ENCODE measurements at regions not wholly inside any gene's neighbourhood (a gene's known extent, or its start where the extent isn't known, plus 50 kb on each side); places are given as distances from the start of the nearest gene placed in this dataset.
A peak's percentile ranks its signal among the peaks of the same experiment; 100 is the strongest.

GRCh38 chr6:1013656-1014430 lies 298.1 kb upstream of the FOXQ1 start:
- Histone ChIP-seq H3K4me3 (ENCODE audit: low read depth, low read length) (no peak overlapping the region), H3K27ac (ENCODE audit: low read depth, low read length) (no peak overlapping the region), H3K4me1 (ENCODE audit: control insufficient read depth, insufficient read depth, low read length) (no peaks in the 10 kb centered on the region), H3K27me3 (ENCODE audit: control insufficient read depth, insufficient read depth, low read length) (no peaks in the 10 kb centered on the region), H3K9me3 (ENCODE audit: control insufficient read depth, insufficient read depth, low read length) (peaks cover 1% of the 10 kb centered on the region), H3K36me3 (ENCODE audit: control insufficient read depth, insufficient read depth, low read length) (no peaks in the 10 kb centered on the region)
- WGBS (ENCODE audit: insufficient coverage): 94% methylated on average over 3 of the region's 7 CpGs
- DNase-seq (ENCODE audit: low read depth in 4 of 6, low spot score in 6 of 6): no peak

GRCh38 chr6:1009103-1009502 lies 302.8 kb upstream of the FOXQ1 start:
- Histone ChIP-seq H3K27ac (ENCODE audit: low read depth, low read length) (no peak overlapping the region), H3K27me3 (ENCODE audit: control insufficient read depth, insufficient read depth, low read length) (no peaks in the 10 kb centered on the region), H3K36me3 (ENCODE audit: control insufficient read depth, insufficient read depth, low read length) (no peaks in the 10 kb centered on the region), H3K4me1 (ENCODE audit: control insufficient read depth, insufficient read depth, low read length) (no peaks in the 10 kb centered on the region), H3K4me3 (ENCODE audit: low read depth, low read length) (no peak overlapping the region), H3K9me3 (ENCODE audit: control insufficient read depth, insufficient read depth, low read length) (no peaks in the 10 kb centered on the region)
- WGBS (ENCODE audit: insufficient coverage): 100% methylated on average over 1 of the region's 1 CpG
- DNase-seq (ENCODE audit: low read depth in 4 of 6, low spot score in 6 of 6): no peak

- WGBS (ENCODE audit: insufficient coverage): 76% methylated on average over 4 of the region's 4 CpGs
Observed at GRCh38 chr6:1007159-1007558, 304.7 kb upstream of the FOXQ1 start.

GRCh38 chr6:1004885-1005630 lies 306.8 kb upstream of the FOXQ1 start:
- H3K36me3 ChIP-seq (ENCODE audit: control insufficient read depth, insufficient read depth, low read length): no peaks in the 10 kb centered on the region
- no peak overlapping the region for H3K4me3 ChIP-seq (ENCODE audit: low read depth, low read length)
- no peak overlapping the region for H3K27ac ChIP-seq (ENCODE audit: low read depth, low read length)
- no peaks in the 10 kb centered on the region for H3K27me3 ChIP-seq (ENCODE audit: control insufficient read depth, insufficient read depth, low read length)
- no peak for DNase-seq (ENCODE audit: low read depth in 4 of 6, low spot score in 6 of 6)
- 100% methylated on average over 3 of the region's 11 CpGs for WGBS (ENCODE audit: insufficient coverage)
- no peaks in the 10 kb centered on the region for H3K9me3 ChIP-seq (ENCODE audit: control insufficient read depth, insufficient read depth, low read length)
- H3K4me1 ChIP-seq (ENCODE audit: control insufficient read depth, insufficient read depth, low read length): no peaks in the 10 kb centered on the region

More at GRCh38 chr6:1007159-1007558, 304.7 kb upstream of the FOXQ1 start:
- Histone ChIP-seq H3K4me1 (ENCODE audit: control insufficient read depth, insufficient read depth, low read length) (no peaks in the 10 kb centered on the region), H3K4me3 (ENCODE audit: low read depth, low read length) (no peak overlapping the region), H3K36me3 (ENCODE audit: control insufficient read depth, insufficient read depth, low read length) (no peaks in the 10 kb centered on the region), H3K27ac (ENCODE audit: low read depth, low read length) (no peak overlapping the region), H3K27me3 (ENCODE audit: control insufficient read depth, insufficient read depth, low read length) (no peaks in the 10 kb centered on the region), H3K9me3 (ENCODE audit: control insufficient read depth, insufficient read depth, low read length) (no peaks in the 10 kb centered on the region)
- DNase-seq (ENCODE audit: low read depth in 4 of 6, low spot score in 6 of 6): no peak

- H3K4me3 ChIP-seq (ENCODE audit: low read depth, low read length): no peak overlapping the region
- WGBS (ENCODE audit: insufficient coverage): 96% methylated on average over 37 of the region's 37 CpGs
Observed at GRCh38 chr6:1003394-1004160, 308.3 kb upstream of the FOXQ1 start.

GRCh38 chr6:1002989-1003388 lies 308.9 kb upstream of the FOXQ1 start:
- no peak overlapping the region for H3K27ac ChIP-seq (ENCODE audit: low read depth, low read length)
- H3K36me3 ChIP-seq (ENCODE audit: control insufficient read depth, insufficient read depth, low read length): no peaks in the 10 kb centered on the region
- WGBS (ENCODE audit: insufficient coverage): 85% methylated on average over 12 of the region's 12 CpGs
- no peaks in the 10 kb centered on the region for H3K27me3 ChIP-seq (ENCODE audit: control insufficient read depth, insufficient read depth, low read length)
- DNase-seq (ENCODE audit: low read depth in 4 of 6, low spot score in 6 of 6): no peak
- no peak overlapping the region for H3K4me3 ChIP-seq (ENCODE audit: low read depth, low read length)
- H3K9me3 ChIP-seq (ENCODE audit: control insufficient read depth, insufficient read depth, low read length): no peaks in the 10 kb centered on the region
- no peaks in the 10 kb centered on the region for H3K4me1 ChIP-seq (ENCODE audit: control insufficient read depth, insufficient read depth, low read length)

More at GRCh38 chr6:1003394-1004160, 308.3 kb upstream of the FOXQ1 start:
- Histone ChIP-seq H3K27me3 (ENCODE audit: control insufficient read depth, insufficient read depth, low read length) (no peaks in the 10 kb centered on the region), H3K4me1 (ENCODE audit: control insufficient read depth, insufficient read depth, low read length) (no peaks in the 10 kb centered on the region), H3K36me3 (ENCODE audit: control insufficient read depth, insufficient read depth, low read length) (no peaks in the 10 kb centered on the region), H3K27ac (ENCODE audit: low read depth, low read length) (no peak overlapping the region), H3K9me3 (ENCODE audit: control insufficient read depth, insufficient read depth, low read length) (no peaks in the 10 kb centered on the region)
- DNase-seq (ENCODE audit: low read depth in 4 of 6, low spot score in 6 of 6): no peak

GRCh38 chr6:1001655-1002349 lies 308.9 kb upstream of the EXOC2 start:
- Histone ChIP-seq H3K27me3 (ENCODE audit: control insufficient read depth, insufficient read depth, low read length) (no peaks in the 10 kb centered on the region), H3K36me3 (ENCODE audit: control insufficient read depth, insufficient read depth, low read length) (no peaks in the 10 kb centered on the region), H3K4me3 (ENCODE audit: low read depth, low read length) (no peak overlapping the region), H3K9me3 (ENCODE audit: control insufficient read depth, insufficient read depth, low read length) (no peaks in the 10 kb centered on the region), H3K4me1 (ENCODE audit: control insufficient read depth, insufficient read depth, low read length) (no peaks in the 10 kb centered on the region), H3K27ac (ENCODE audit: low read depth, low read length) (no peak overlapping the region)
- no peak for DNase-seq (ENCODE audit: low read depth in 4 of 6, low spot score in 6 of 6)
- 83% methylated on average over 9 of the region's 12 CpGs for WGBS (ENCODE audit: insufficient coverage)

GRCh38 chr6:999552-999951 lies 306.6 kb upstream of the EXOC2 start:
- WGBS (ENCODE audit: insufficient coverage): 46% methylated on average over 4 of the region's 9 CpGs

GRCh38 chr6:998551-998950 lies 305.6 kb upstream of the EXOC2 start:
- no peak overlapping the region for H3K4me3 ChIP-seq (ENCODE audit: low read depth, low read length)
- no peaks in the 10 kb centered on the region for H3K36me3 ChIP-seq (ENCODE audit: control insufficient read depth, insufficient read depth, low read length)
- DNase-seq (ENCODE audit: low read depth in 4 of 6, low spot score in 6 of 6): no peak
- WGBS (ENCODE audit: insufficient coverage): 94% methylated on average over 5 of the region's 10 CpGs
- H3K27ac ChIP-seq (ENCODE audit: low read depth, low read length): no peak overlapping the region
- no peaks in the 10 kb centered on the region for H3K27me3 ChIP-seq (ENCODE audit: control insufficient read depth, insufficient read depth, low read length)
- H3K9me3 ChIP-seq (ENCODE audit: control insufficient read depth, insufficient read depth, low read length): no peaks in the 10 kb centered on the region
- H3K4me1 ChIP-seq (ENCODE audit: control insufficient read depth, insufficient read depth, low read length): no peaks in the 10 kb centered on the region

More at GRCh38 chr6:999552-999951, 306.6 kb upstream of the EXOC2 start:
- no peak overlapping the region for H3K27ac ChIP-seq (ENCODE audit: low read depth, low read length)
- no peaks in the 10 kb centered on the region for H3K27me3 ChIP-seq (ENCODE audit: control insufficient read depth, insufficient read depth, low read length)
- H3K36me3 ChIP-seq (ENCODE audit: control insufficient read depth, insufficient read depth, low read length): no peaks in the 10 kb centered on the region
- peak in 1 of 6 donors; percentile 28 for DNase-seq (ENCODE audit: low read depth in 4 of 6, low spot score in 6 of 6)
- no peak overlapping the region for H3K4me3 ChIP-seq (ENCODE audit: low read depth, low read length)
- H3K9me3 ChIP-seq (ENCODE audit: control insufficient read depth, insufficient read depth, low read length): no peaks in the 10 kb centered on the region
- H3K4me1 ChIP-seq (ENCODE audit: control insufficient read depth, insufficient read depth, low read length): no peaks in the 10 kb centered on the region

Data from spinal cord (tissue), 9 donors.